ENCODE measurements at regions not wholly inside any gene's neighbourhood (a gene's known extent, or its start where the extent isn't known, plus 50 kb on each side); places are given as distances from the start of the nearest gene placed in this dataset.

GRCh38 chr16:26214581-26215174 lies 522.9 kb downstream of the HS3ST4 start:
- Histone ChIP-seq H3K9me3 (replicated peaks; ENCODE audit: control insufficient read depth, insufficient read depth, low read depth, low read length) (no peaks in the 10 kb centered on the region), H3K9me1 (ENCODE audit: control insufficient read depth, insufficient read depth, low read length) (no peaks in the 10 kb centered on the region), H2AFZ (ENCODE audit: low read depth, low read length) (no peak overlapping the region), H3K4me3 (no peak overlapping the region), H4K20me1 (replicated peaks; ENCODE audit: control insufficient read depth, insufficient read depth, low read length) (no peaks in the 10 kb centered on the region), H3K9ac (ENCODE audit: insufficient read depth in 1 of 2, low read depth in 2 of 2, low read length in 2 of 2) (no peak overlapping the region), H3K4me2 (ENCODE audit: insufficient read depth, low read length) (no peak overlapping the region), H3K4me1 (replicated peaks in 1 of 2; ENCODE audit: control insufficient read depth in 2 of 2, insufficient read depth in 2 of 2, low read length in 2 of 2) (no peaks in the 10 kb centered on the region), H3K36me3 (ENCODE audit: control insufficient read depth, insufficient read depth, low read length) (no peaks in the 10 kb centered on the region), H3K27ac (ENCODE audit: extremely low read depth, low read depth, low read length) (no peak overlapping the region), H3K79me2 (ENCODE audit: control insufficient read depth, insufficient read depth, low read length) (no peaks in the 10 kb centered on the region), H3K27me3 (ENCODE audit: control insufficient read depth in 2 of 2, insufficient read depth in 2 of 2, low read length in 2 of 2) (no peaks in the 10 kb centered on the region)
- FAIRE-seq (no peak), DNase-seq (ENCODE audit: extremely low read depth in 1 of 4, low spot score in 3 of 4) (no peak), ATAC-seq (no peak)
- TF ChIP-seq LEF1 (IDR thresholded peaks at IDR 0.05): no peak
- TF ChIP-seq, protein P1, sequence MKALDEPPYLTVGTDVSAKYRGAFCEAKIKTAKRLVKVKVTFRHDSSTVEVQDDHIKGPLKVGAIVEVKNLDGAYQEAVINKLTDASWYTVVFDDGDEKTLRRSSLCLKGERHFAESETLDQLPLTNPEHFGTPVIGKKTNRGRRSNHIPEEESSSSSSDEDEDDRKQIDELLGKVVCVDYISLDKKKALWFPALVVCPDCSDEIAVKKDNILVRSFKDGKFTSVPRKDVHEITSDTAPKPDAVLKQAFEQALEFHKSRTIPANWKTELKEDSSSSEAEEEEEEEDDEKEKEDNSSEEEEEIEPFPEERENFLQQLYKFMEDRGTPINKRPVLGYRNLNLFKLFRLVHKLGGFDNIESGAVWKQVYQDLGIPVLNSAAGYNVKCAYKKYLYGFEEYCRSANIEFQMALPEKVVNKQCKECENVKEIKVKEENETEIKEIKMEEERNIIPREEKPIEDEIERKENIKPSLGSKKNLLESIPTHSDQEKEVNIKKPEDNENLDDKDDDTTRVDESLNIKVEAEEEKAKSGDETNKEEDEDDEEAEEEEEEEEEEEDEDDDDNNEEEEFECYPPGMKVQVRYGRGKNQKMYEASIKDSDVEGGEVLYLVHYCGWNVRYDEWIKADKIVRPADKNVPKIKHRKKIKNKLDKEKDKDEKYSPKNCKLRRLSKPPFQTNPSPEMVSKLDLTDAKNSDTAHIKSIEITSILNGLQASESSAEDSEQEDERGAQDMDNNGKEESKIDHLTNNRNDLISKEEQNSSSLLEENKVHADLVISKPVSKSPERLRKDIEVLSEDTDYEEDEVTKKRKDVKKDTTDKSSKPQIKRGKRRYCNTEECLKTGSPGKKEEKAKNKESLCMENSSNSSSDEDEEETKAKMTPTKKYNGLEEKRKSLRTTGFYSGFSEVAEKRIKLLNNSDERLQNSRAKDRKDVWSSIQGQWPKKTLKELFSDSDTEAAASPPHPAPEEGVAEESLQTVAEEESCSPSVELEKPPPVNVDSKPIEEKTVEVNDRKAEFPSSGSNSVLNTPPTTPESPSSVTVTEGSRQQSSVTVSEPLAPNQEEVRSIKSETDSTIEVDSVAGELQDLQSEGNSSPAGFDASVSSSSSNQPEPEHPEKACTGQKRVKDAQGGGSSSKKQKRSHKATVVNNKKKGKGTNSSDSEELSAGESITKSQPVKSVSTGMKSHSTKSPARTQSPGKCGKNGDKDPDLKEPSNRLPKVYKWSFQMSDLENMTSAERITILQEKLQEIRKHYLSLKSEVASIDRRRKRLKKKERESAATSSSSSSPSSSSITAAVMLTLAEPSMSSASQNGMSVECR (CRISPR knock-in tag; IDR thresholded peaks at IDR 0.05): no peak
- TF ChIP-seq TAF15 (IDR thresholded peaks at IDR 0.05; ENCODE audit: low read depth, low read length): no peak
- no peak for TF ChIP-seq ZFX (CRISPR knock-in tag; IDR thresholded peaks at IDR 0.05)
- no peak for TF ChIP-seq BRD4 (IDR thresholded peaks at IDR 0.05)
- TF ChIP-seq FOXM1 (IDR thresholded peaks at IDR 0.05; ENCODE audit: low read depth): no peak
- no peak for TF ChIP-seq FOXM1 (CRISPR knock-in tag; IDR thresholded peaks at IDR 0.05; ENCODE audit: low read depth)
- no peak for TF ChIP-seq ZNF253 (CRISPR knock-in tag; conservative IDR thresholded peaks at IDR 0.05)
- in situ Hi-C loops (cut with MboI): no loop called here
- WGBS (ENCODE audit: insufficient coverage, low coverage, missing lambda C conversion rate): 0% methylated on average over 9 of the region's 9 CpGs
- ChIA-PET CTCF (ENCODE audit: low intra/inter-chr PET ratio) (no interaction called here), POLR2A (interaction anchor here (1.0 kb wide), 1 partner anchor 8 kb away, joined by 4 read pairs; no protein-coding TSS in a partner anchor)
- no TSS peak for BruUV-seq (replicated peaks)
- intact Hi-C loops (cut with micrococcal nuclease): no loop called here
